IPS-18c (cell line): ENCODE measurements at regions not wholly inside any gene's neighbourhood (a gene's known extent, or its start where the extent isn't known, plus 50 kb on each side); places are given as distances from the start of the nearest gene placed in this dataset.
"Not testable (repeated sequence)": the region's sequence is repeated elsewhere in the genome, so short reads cannot be mapped to it uniquely, and the experiment has no call there.

Experiments used
- H3K4me3 ChIP-seq: 2 replicates; pipeline ENCODE4 v1.7.0; 2013; ENCODE audit warnings: low read depth, mild to moderate bottlenecking, low read length, moderate library complexity; ENCODE audit not compliant: insufficient read depth
- H3K9me3 ChIP-seq: one replicate; pipeline ENCODE4 v1.6.1; 2013; ENCODE audit warnings: mild to moderate bottlenecking, low read length, moderate library complexity; ENCODE audit not compliant: control insufficient read depth, insufficient read depth

- Histone ChIP-seq H3K9me3 (no peaks in the 10 kb centered on the region), H3K4me3 (no peak overlapping the region)
Observed at GRCh38 chr13:50249144-50249521, 233.9 kb downstream of the KCNRG start.

DNA sequence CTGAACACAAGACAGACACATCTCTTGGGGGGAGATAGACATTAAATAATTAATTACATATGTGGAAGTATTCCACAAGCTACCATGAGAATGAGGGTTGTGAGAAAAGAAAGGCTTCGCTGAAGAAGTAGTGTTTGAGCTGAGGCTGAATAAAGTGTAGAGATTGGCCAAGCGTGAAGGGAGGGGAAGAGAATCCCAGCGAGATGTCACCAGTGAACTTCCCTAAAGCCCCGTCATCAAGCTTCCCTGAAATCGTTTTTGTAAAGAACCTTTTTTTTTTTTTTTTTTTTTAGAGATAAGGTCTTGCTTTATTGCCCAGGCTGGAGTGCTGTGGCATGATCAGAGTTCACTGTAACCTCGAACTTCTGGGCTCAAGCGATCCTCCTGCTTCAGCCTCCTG is 235.2 kb downstream of the KCNRG start:
- no peak overlapping the region for H3K4me3 ChIP-seq
- H3K9me3 ChIP-seq: no peaks in the 10 kb centered on the region

DNA sequence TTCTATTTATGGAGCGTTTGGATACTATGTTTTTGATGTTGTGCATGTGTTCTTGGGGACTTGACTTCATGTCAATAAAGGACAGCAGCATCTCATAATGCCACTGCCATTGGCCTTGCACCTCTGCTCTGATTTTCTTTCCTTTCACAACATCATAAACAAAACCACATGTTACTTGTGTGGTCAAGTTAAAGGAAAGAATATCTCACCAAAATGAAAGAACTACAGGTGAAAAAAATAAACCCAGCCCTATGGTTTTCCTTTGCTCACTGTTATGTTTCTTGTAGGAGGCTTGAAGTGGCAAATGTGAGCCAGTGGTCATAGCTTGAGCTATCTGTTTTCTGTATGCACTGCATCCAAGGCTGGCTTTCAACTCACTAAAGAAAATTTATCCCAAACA is 240.4 kb downstream of the KCNRG start:
- H3K9me3 ChIP-seq: no peaks in the 10 kb centered on the region
- H3K4me3 ChIP-seq: no peak overlapping the region

DNA sequence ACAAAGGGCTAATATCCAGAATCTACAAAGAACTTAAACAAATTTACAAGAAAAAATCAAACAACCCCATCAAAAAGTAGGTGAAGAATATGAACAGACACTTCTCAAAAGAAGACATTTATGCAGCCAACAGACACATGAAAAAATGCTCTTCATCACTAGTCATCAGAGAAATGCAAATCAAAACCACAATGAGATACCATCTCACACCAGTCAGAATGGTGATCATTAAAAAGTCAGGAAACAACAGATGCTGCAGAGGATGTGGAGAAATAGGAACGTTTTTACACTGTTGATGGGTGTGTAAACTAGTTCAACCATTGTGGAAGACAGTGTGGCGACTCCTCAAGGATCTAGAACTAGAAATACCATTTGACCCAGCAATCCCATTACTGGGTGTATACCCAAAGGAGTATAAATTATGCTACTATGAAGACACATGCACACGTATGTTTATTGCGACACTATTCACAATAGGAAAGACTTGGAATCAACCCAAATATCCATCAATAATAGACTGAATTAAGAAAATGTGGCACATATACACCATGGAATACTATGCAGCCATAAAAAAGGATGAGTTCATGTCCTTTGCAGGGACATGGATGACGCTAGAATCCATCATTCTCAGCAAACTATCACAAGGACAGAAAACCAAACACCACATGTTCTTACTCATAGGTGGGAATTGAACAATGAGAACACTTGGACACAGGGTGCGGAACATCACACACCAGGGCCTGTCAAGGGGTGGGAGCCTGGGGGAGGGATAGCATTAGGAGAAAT is 241.5 kb downstream of the KCNRG start:
- not testable (repeated sequence) for H3K9me3 ChIP-seq, H3K4me3 ChIP-seq

DNA sequence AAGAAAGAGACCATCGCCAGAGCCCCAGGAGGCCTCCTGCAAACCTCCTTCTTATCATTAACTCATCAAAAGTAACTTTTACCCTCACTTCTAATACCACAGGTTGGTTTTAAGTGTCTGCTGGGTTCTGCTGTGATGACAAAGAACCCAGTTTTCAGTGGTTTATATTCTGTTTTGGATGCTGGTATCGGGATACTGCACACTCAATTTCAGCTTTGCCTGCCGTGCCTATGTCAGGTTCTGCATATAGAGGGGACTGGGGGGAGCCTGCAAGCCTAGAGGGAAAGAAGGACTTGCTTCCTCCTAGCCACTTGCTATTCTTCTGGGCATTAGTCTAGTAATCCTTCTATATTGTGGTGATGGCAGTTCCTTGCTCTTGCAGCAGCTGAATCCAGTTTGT is 242.4 kb downstream of the KCNRG start:
- no peaks in the 10 kb centered on the region for H3K9me3 ChIP-seq
- no peak overlapping the region for H3K4me3 ChIP-seq

GRCh38 chr13:50261130-50261901 is 246.1 kb downstream of the KCNRG start:
- Histone ChIP-seq H3K4me3 (no peak overlapping the region), H3K9me3 (no peaks in the 10 kb centered on the region)

DNA sequence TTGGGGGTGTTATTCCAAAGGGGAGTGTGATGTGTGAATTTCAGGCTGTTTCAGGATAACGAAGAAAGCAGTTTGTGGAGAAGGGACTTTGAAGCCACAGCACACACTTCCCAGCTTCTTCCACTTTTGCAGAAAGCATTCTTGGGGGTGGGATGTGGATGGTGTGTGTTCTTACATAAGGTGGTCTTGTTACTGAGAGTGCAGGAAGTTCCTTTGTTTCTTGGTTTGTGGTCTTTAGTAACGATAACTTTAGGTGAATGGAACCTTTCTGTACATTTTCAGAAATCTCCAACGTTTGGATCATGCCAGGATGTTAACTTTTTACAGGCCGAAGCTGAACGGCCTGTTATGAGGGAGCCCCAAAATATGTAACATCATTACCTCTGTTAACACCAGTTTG is 251.8 kb downstream of the KCNRG start:
- H3K4me3 ChIP-seq: no peak overlapping the region

DNA sequence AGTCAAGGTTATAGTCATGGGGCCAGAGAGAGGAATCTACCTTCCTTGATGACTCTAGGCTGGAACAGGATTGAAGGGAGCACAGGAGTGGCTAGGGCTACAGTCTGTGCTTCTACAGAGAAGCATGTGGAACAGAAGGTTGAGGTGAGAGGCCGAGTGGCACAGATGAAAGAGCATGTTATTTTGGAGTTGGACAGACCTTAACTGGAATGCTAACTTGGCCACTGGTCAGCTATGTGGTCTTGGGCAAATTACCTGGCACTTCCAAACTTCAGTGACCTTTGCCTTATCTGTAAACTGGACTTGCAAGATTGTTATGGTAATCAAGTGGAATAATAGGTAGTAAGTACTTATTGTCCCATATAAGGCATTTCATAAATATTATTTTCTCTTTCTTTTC is 252.7 kb downstream of the KCNRG start:
- Histone ChIP-seq H3K4me3 (no peak overlapping the region), H3K9me3 (no peaks in the 10 kb centered on the region)

More for the DNA sequence above, 251.8 kb downstream of the KCNRG start:
- H3K9me3 ChIP-seq: no peaks in the 10 kb centered on the region

DNA sequence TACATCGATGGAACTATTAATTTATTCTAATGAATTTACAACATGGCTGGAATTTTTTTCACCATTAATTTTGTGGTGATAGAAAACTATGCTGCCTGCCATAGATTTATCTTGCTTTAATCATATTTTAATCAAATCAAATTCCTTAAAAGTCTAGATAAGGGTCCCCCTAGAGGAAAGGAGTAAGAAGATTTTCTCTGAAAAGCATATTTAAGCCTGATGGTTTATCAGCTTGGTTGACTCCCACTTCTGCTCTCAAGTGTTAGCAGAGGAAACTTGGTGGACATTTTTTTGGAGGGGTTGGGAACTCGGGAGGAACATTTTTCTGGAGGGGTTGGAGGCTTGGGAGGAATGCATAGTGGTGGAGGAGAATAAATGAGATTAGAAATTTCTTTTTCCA is 253.3 kb downstream of the KCNRG start:
- H3K4me3 ChIP-seq: no peak overlapping the region
- H3K9me3 ChIP-seq: no peaks in the 10 kb centered on the region

GRCh38 chr13:50274181-50274580 is 258.9 kb downstream of the KCNRG start:
- no peak overlapping the region for H3K4me3 ChIP-seq
- H3K9me3 ChIP-seq: no peaks in the 10 kb centered on the region

- no peak overlapping the region for H3K4me3 ChIP-seq
- H3K9me3 ChIP-seq: no peaks in the 10 kb centered on the region
Observed at GRCh38 chr13:50275392-50276063, 260.3 kb downstream of the KCNRG start.

- no peak overlapping the region for H3K4me3 ChIP-seq
- H3K9me3 ChIP-seq: no peaks in the 10 kb centered on the region
Observed at GRCh38 chr13:50276550-50276949, 261.3 kb downstream of the KCNRG start.

DNA sequence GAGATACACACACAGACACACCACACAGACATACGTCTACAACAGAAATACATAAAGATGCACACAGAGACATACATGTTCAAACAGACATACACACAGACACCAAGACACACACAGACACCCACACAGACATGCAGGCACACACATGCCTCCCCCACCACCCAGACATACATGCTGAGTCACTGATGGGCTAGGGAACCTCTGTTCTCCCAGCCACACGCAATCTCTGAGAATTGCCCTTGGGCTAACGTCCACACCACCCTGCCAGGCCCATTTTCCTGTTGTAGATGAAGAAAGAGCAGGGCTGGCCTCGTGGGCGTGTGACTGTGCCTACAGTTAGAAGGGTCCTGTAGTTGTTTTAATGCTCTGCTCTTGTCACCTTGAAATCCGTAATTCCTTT is 261.9 kb downstream of the KCNRG start:
- H3K9me3 ChIP-seq: no peaks in the 10 kb centered on the region
- no peak overlapping the region for H3K4me3 ChIP-seq

- H3K4me3 ChIP-seq: no peak overlapping the region
Observed at GRCh38 chr13:50277906-50278305, 262.7 kb downstream of the KCNRG start.

GRCh38 chr13:50280441-50280937 is 265.2 kb downstream of the KCNRG start:
- no peaks in the 10 kb centered on the region for H3K9me3 ChIP-seq
- no peak overlapping the region for H3K4me3 ChIP-seq

More at GRCh38 chr13:50277906-50278305, 262.7 kb downstream of the KCNRG start:
- no peaks in the 10 kb centered on the region for H3K9me3 ChIP-seq

DNA sequence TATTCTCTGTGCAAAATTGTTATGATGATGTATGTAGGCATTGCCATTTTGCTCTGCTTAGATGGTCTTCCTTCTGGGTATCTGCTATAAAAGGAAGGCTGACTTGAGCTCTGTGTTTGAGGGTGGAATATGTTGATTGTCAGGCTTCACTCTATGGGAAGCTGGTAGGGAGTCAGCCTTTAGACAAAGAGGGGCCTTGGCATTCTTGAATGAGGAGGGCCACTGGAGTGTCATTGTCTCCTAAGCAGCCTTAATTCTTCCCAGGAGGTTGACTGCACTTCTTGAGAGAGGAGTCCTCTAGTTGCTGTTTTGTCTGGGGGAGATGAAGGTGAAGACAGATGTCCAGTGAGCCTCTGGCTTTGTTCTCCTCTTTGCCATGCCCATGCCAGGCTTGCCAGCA is 266.8 kb downstream of the KCNRG start:
- H3K9me3 ChIP-seq: no peaks in the 10 kb centered on the region
- H3K4me3 ChIP-seq: no peak overlapping the region

DNA sequence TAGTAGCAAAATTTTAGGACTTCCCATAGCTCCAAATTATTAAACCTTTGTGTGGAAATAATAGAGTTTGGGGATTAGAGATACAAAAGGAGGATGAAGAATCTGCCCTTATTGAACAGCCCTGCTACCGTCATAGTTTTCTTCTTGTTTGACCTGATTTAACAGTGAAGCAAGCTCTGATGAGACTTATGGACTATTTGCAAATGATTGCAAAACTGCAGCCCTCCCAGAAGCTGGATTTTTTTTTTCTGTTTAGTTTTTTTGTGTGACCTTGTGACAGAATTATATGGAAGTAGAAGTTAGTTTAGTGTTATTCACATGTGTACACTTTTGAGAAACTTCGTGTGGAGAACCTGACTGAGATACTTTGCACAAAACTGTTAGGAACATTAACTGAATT is 267.8 kb downstream of the KCNRG start:
- H3K4me3 ChIP-seq: no peak overlapping the region
- no peaks in the 10 kb centered on the region for H3K9me3 ChIP-seq

DNA sequence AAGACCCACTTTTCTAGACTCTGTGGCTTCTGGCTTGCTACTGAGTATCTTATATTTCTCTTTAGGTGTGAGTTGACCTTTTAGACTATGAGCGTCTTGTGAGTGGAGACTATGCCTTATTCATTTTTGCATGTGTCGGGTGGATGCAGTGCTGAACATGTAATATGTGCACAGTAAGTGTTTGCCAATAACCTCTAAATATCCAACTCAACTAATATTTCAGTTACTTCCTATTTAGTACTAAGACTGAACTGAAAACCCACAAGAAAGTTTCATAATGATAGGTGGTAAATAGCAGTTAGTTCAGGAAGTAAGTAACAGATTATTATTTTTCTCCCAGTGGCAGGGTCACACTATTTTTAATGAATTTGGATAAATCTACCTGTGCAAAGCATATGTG is 269.3 kb downstream of the KCNRG start:
- Histone ChIP-seq H3K4me3 (no peak overlapping the region), H3K9me3 (no peaks in the 10 kb centered on the region)
